ENCODE measurements at regions not wholly inside any gene's neighbourhood (a gene's known extent, or its start where the extent isn't known, plus 50 kb on each side); places are given as distances from the start of the nearest gene placed in this dataset.

DNA sequence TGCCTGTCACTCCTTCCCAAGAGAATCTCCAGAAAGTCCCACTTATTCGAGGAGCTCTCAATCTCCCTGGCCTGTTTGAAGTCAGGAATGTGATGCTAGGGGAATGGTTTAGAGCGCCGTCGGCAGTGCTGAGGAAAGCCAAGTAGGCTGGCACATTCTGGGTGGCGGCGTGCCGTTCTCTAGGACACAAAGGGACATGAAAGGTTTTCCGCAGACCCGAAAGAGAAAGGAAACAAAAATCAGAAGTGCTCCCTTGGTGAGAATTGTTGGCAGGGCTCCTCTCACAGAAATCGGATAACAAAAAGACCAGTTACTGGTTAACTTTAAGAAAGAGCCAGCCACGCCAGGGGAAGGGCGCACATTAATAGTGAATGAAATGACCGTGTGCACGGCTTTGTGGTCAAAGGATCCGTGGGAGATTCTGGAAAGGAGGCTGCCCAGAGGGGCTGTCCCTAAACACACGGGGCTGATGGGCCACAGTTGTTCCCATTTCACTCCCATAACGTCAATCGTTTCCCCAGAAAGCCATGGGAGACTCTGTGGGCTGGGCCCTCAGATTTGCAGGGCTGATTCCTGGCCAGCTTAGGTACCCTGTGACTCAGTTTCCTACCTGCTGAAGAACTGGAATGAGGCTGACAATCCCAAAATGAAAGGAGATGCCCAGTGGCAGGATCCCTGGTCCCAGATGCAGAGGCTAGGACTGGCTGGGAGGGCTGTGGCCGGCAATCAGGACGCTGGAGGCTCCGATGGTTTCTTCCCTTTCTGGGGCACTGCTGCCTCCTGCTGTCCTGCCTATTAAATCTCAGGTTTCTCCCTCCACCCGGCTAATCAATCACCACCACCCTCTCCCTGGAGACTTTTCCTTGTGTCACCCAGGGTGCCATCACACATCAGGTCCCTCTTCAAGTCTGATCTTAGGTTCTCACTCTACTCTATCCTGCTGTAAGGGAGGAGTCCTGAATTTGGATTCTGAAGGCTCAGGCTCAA lies 82.3 kb downstream of the RCN1 start:
- TF ChIP-seq, protein P1, sequence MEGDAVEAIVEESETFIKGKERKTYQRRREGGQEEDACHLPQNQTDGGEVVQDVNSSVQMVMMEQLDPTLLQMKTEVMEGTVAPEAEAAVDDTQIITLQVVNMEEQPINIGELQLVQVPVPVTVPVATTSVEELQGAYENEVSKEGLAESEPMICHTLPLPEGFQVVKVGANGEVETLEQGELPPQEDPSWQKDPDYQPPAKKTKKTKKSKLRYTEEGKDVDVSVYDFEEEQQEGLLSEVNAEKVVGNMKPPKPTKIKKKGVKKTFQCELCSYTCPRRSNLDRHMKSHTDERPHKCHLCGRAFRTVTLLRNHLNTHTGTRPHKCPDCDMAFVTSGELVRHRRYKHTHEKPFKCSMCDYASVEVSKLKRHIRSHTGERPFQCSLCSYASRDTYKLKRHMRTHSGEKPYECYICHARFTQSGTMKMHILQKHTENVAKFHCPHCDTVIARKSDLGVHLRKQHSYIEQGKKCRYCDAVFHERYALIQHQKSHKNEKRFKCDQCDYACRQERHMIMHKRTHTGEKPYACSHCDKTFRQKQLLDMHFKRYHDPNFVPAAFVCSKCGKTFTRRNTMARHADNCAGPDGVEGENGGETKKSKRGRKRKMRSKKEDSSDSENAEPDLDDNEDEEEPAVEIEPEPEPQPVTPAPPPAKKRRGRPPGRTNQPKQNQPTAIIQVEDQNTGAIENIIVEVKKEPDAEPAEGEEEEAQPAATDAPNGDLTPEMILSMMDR (IDR thresholded peaks at IDR 0.05 in 8 of 11, conservative IDR thresholded peaks at IDR 0.05 in 3 of 11) = peak in 9 of 11 experiments; percentile 11 to 53 (median 37)
- TF ChIP-seq POLR2A (IDR thresholded peaks at IDR 0.05) = no peak
- TF ChIP-seq POLR2AphosphoS5 (IDR thresholded peaks at IDR 0.05) = no peak
- no peaks in the 10 kb centered on the region for H3K9me3 ChIP-seq
- H3K36me3 ChIP-seq = no peaks in the 10 kb centered on the region
- no peaks in the 10 kb centered on the region for H3K27me3 ChIP-seq (replicated peaks in 1 of 7)
- intact Hi-C loops (cut with DNase I; ENCODE audit: low total_unique reads) = no loop called here
- H3K27ac ChIP-seq = peak overlapping the region in 1 of 8 donors; percentile 39
- H3K4me3 ChIP-seq = peak overlapping the region in 3 of 8 donors; percentile 6 to 45 (median 16)
- WGBS, 5 donors = 50 to 72% (median 58%) methylated on average over 18 to 22 of the region's 22 CpGs
- peaks cover 0 to 6% (median 0%) of the 10 kb centered on the region in 6 donors for H3K4me1 ChIP-seq
- DNase-seq = no peak

DNA sequence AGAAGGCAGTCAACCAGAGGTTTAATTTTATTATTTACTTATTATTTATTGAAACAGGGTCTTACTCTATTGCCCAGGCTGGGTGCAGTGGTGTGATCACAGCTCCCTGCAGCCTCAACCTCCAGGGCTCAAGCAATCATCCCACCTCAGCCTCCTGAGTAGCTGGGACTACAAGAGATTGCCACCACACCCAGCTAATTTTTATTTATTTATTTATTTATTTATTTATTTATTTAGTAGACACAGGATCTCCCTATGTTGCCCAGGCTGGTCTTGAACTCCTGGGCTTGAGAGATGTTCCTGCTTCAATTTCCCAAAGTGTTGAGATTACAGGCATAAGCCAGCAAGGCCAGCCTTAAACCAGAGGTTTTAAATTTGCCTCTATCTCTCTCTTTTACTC lies 83.1 kb downstream of the RCN1 start:
- Histone ChIP-seq H3K36me3 (no peaks in the 10 kb centered on the region), H3K4me3 (no peak overlapping the region), H3K27me3 (replicated peaks in 1 of 7) (no peaks in the 10 kb centered on the region), H3K9me3 (no peaks in the 10 kb centered on the region), H3K4me1 (peaks cover 0 to 6% (median 0%) of the 10 kb centered on the region in 6 donors), H3K27ac (no peak overlapping the region)
- DNase-seq = no peak
- intact Hi-C loops (cut with DNase I; ENCODE audit: low total_unique reads) = no loop called here
- no peak for TF ChIP-seq POLR2A (IDR thresholded peaks at IDR 0.05)
- no peak for TF ChIP-seq POLR2AphosphoS5 (IDR thresholded peaks at IDR 0.05)
- TF ChIP-seq, protein P1 (IDR thresholded peaks at IDR 0.05 in 8 of 11, conservative IDR thresholded peaks at IDR 0.05 in 3 of 11) = no peak

DNA sequence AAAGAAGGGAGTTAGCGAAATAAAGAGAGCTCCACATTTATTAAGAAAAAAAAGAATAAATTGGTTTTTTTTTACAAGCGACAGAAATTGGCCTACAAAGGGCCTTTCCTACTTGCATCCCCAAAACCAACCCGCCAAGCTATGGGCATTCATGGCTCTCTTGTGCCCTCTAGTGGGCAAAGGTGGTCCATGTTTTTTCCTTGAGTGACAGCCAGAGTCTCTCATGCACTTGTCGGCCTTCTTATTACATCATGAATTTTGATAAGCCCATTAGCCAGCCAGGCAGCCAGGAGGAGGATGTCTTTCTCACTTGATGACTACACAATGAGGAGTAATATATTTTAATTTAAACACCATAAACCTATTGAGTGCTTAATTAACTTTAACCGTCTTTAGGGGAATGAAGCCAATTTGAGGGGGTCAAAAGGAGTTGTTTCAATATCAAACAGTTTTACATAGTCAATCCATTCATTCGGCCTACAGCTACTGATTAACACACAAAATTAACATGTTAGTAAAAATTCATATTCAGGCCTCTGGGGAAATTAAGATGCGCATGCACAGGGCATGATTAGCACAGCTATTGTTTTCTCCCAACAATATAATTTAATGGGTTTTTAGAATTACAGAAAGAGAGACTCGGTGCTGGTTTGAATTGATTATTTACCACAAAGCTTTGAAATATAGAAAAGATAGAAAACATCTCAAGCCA lies 85.5 kb downstream of the RCN1 start:
- TF ChIP-seq POLR2AphosphoS5 (IDR thresholded peaks at IDR 0.05) = no peak
- no peak for TF ChIP-seq POLR2A (IDR thresholded peaks at IDR 0.05)
- TF ChIP-seq, protein P1 (IDR thresholded peaks at IDR 0.05 in 8 of 11, conservative IDR thresholded peaks at IDR 0.05 in 3 of 11) = peak; percentile 68 to 89 (median 81)
- 40 to 44% (median 43%) methylated on average over 8 of the region's 8 CpGs for WGBS, 5 donors
- no peak overlapping the region for H3K27ac ChIP-seq
- DNase-seq = no peak
- H3K4me3 ChIP-seq = no peak overlapping the region
- H3K27me3 ChIP-seq (replicated peaks in 1 of 7) = no peaks in the 10 kb centered on the region
- H3K4me1 ChIP-seq = peaks cover 0 to 6% (median 0%) of the 10 kb centered on the region in 6 donors
- H3K36me3 ChIP-seq = no peaks in the 10 kb centered on the region
- intact Hi-C loops (cut with DNase I; ENCODE audit: low total_unique reads) = loop anchor here (2.0 kb wide), 1 partner anchor 124 kb away; no protein-coding TSS in a partner anchor
- H3K9me3 ChIP-seq = no peaks in the 10 kb centered on the region

DNA sequence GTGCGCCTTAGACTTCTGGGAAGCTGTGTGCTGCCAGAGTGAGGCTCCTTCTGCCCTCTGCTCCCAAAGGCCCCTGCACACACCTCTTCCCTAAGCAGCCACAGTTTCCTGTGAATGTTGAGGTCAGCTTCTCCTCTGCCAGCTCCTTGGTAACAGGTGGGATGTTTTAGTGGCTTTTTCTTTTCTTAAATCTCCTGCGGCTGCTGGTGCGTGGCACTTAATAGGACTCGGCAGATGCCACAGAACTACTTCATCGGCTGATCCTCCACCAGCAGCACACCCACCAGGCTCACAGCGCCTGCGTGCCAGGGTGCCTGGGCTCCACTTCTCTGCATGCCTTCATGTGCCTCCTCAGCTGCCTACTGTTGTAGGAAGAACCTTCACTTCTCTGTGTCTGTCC lies 87.8 kb downstream of the RCN1 start:
- DNase-seq = no peak
- no peak overlapping the region for H3K4me3 ChIP-seq
- intact Hi-C loops (cut with DNase I; ENCODE audit: low total_unique reads) = no loop called here
- no peak overlapping the region for H3K27ac ChIP-seq
- no peaks in the 10 kb centered on the region for H3K36me3 ChIP-seq
- no peaks in the 10 kb centered on the region for H3K9me3 ChIP-seq
- 54 to 70% (median 70%) methylated on average over 7 of the region's 7 CpGs for WGBS, 5 donors
- TF ChIP-seq, protein P1 (IDR thresholded peaks at IDR 0.05 in 8 of 11, conservative IDR thresholded peaks at IDR 0.05 in 3 of 11) = no peak
- TF ChIP-seq POLR2AphosphoS5 (IDR thresholded peaks at IDR 0.05) = no peak
- no peak for TF ChIP-seq POLR2A (IDR thresholded peaks at IDR 0.05)
- H3K27me3 ChIP-seq (replicated peaks in 1 of 7) = peaks cover 0 to 12% (median 0%) of the 10 kb centered on the region in 7 donors
- H3K4me1 ChIP-seq = no peaks in the 10 kb centered on the region

Data from spleen (tissue), 11 donors.